ENCODE measurements at regions not wholly inside any gene's neighbourhood (a gene's known extent, or its start where the extent isn't known, plus 50 kb on each side); places are given as distances from the start of the nearest gene placed in this dataset.

DNA sequence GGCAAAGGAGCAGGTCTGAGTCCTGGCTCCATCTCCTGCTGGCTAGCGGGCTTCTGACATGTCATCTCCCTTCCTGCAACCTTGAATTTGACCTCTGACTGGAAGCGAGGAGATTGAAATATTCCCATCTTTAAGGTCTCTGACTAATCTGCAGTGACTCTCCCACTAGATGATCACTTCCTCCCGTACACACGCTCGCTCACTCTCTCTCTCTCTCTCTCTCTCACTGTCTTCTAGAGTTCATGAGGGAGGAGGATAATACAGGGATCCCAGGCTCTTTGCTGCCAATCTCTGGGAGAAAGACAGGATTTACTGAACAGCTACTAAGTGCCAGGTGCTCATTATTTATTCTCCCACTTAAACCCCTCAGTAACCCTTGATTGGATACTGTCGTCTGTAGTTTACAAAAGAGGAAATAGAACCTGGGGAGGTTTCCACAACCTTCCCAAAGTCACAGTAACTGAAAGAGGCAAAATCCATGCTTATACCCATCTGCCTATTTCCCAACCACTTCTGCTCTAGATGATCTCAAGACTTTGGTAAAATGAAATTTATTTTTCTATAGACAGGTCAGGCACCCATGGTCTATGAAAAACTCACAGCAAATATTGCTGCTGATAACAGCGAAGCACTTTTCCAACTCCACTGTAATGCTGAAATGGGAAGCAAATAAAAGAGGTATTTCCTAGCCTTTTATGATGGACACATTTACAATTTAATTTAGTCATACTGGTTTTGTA is 193.5 kb upstream of the C1QTNF7 start:
- TF ChIP-seq, protein P1, sequence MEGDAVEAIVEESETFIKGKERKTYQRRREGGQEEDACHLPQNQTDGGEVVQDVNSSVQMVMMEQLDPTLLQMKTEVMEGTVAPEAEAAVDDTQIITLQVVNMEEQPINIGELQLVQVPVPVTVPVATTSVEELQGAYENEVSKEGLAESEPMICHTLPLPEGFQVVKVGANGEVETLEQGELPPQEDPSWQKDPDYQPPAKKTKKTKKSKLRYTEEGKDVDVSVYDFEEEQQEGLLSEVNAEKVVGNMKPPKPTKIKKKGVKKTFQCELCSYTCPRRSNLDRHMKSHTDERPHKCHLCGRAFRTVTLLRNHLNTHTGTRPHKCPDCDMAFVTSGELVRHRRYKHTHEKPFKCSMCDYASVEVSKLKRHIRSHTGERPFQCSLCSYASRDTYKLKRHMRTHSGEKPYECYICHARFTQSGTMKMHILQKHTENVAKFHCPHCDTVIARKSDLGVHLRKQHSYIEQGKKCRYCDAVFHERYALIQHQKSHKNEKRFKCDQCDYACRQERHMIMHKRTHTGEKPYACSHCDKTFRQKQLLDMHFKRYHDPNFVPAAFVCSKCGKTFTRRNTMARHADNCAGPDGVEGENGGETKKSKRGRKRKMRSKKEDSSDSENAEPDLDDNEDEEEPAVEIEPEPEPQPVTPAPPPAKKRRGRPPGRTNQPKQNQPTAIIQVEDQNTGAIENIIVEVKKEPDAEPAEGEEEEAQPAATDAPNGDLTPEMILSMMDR (IDR thresholded peaks at IDR 0.05; ENCODE audit: poor library complexity) = no peak
- TF ChIP-seq EZH2 (IDR thresholded peaks at IDR 0.05; ENCODE audit: borderline replicate concordance) (no peak), EZH2phosphoT487 (IDR thresholded peaks at IDR 0.05; ENCODE audit: low read depth, severe bottlenecking, unreplicated experiment) (no peak)
- H3K9me2 ChIP-seq (replicated peaks; ENCODE audit: insufficient read depth) = no peaks in the 10 kb centered on the region
- H3K36me3 ChIP-seq (replicated peaks; ENCODE audit: insufficient read depth, low read depth) = no peaks in the 10 kb centered on the region
- no peaks in the 10 kb centered on the region for H3K9me3 ChIP-seq (ENCODE audit: low read depth)
- H3K4me2 ChIP-seq = no peak overlapping the region
- H3K27me3 ChIP-seq = no peaks in the 10 kb centered on the region
- no peaks in the 10 kb centered on the region for H4K20me1 ChIP-seq (ENCODE audit: insufficient read depth, poor library complexity, severe bottlenecking)
- H2AFZ ChIP-seq = no peak overlapping the region
- H3K4me1 ChIP-seq (ENCODE audit: insufficient read depth) = peaks cover 18% of the 10 kb centered on the region
- DNase-seq (ENCODE audit: low spot score) = no peak
- no peaks in the 10 kb centered on the region for H3K79me2 ChIP-seq
- no peak overlapping the region for H3K4me3 ChIP-seq
- 74% methylated on average over 7 of the region's 7 CpGs for WGBS (ENCODE audit: low lambda C conversion rate, missing lambda C conversion rate)
- no peak overlapping the region for H3K27ac ChIP-seq

- no peaks in the 10 kb centered on the region for H3K79me2 ChIP-seq
- no peak overlapping the region for H3K27ac ChIP-seq
- H3K4me3 ChIP-seq = no peak overlapping the region
- WGBS (ENCODE audit: low lambda C conversion rate, missing lambda C conversion rate) = 36% methylated on average over 2 of the region's 2 CpGs
- H2AFZ ChIP-seq = no peak overlapping the region
- H3K4me2 ChIP-seq = no peak overlapping the region
- no peaks in the 10 kb centered on the region for H3K9me2 ChIP-seq (replicated peaks; ENCODE audit: insufficient read depth)
- DNase-seq (ENCODE audit: low spot score) = peak; percentile 30
- no peak for TF ChIP-seq EZH2 (IDR thresholded peaks at IDR 0.05; ENCODE audit: borderline replicate concordance)
- TF ChIP-seq EZH2phosphoT487 (IDR thresholded peaks at IDR 0.05; ENCODE audit: low read depth, severe bottlenecking, unreplicated experiment) = no peak
- TF ChIP-seq, protein P1 (IDR thresholded peaks at IDR 0.05; ENCODE audit: poor library complexity) = no peak
- H3K36me3 ChIP-seq (replicated peaks; ENCODE audit: insufficient read depth, low read depth) = no peaks in the 10 kb centered on the region
- H3K27me3 ChIP-seq = no peaks in the 10 kb centered on the region
- H3K9me3 ChIP-seq (ENCODE audit: low read depth) = no peaks in the 10 kb centered on the region
- H4K20me1 ChIP-seq (ENCODE audit: insufficient read depth, poor library complexity, severe bottlenecking) = no peaks in the 10 kb centered on the region
- H3K4me1 ChIP-seq (ENCODE audit: insufficient read depth) = peaks cover 18% of the 10 kb centered on the region
These were observed 193.0 kb upstream of the C1QTNF7 start for GRCh38 chr4:15234856-15235126.

- Histone ChIP-seq H3K4me1 (ENCODE audit: insufficient read depth) (peaks cover 18% of the 10 kb centered on the region), H3K36me3 (replicated peaks; ENCODE audit: insufficient read depth, low read depth) (no peaks in the 10 kb centered on the region), H2AFZ (no peak overlapping the region), H3K4me3 (no peak overlapping the region), H3K9me2 (replicated peaks; ENCODE audit: insufficient read depth) (no peaks in the 10 kb centered on the region), H3K27me3 (no peaks in the 10 kb centered on the region), H3K9me3 (ENCODE audit: low read depth) (no peaks in the 10 kb centered on the region), H4K20me1 (ENCODE audit: insufficient read depth, poor library complexity, severe bottlenecking) (no peaks in the 10 kb centered on the region), H3K79me2 (no peaks in the 10 kb centered on the region), H3K27ac (no peak overlapping the region), H3K4me2 (no peak overlapping the region)
- DNase-seq (ENCODE audit: low spot score) = no peak
- WGBS (ENCODE audit: low lambda C conversion rate, missing lambda C conversion rate) = 65% methylated on average over 2 of the region's 2 CpGs
- TF ChIP-seq EZH2 (IDR thresholded peaks at IDR 0.05; ENCODE audit: borderline replicate concordance) (no peak), EZH2phosphoT487 (IDR thresholded peaks at IDR 0.05; ENCODE audit: low read depth, severe bottlenecking, unreplicated experiment) (no peak)
- TF ChIP-seq, protein P1 (IDR thresholded peaks at IDR 0.05; ENCODE audit: poor library complexity) = no peak
These were observed 192.7 kb upstream of the C1QTNF7 start for GRCh38 chr4:15235135-15235534.
